HCT116 (cell line): ENCODE measurements at regions not wholly inside any gene's neighbourhood (a gene's known extent, or its start where the extent isn't known, plus 50 kb on each side); places are given as distances from the start of the nearest gene placed in this dataset.

Experiments
- ATAC-seq: fragments of 200-7000 bp; cut with Tn5 transposase; 2 replicates; pipeline ENCODE4 v1.9.1; 2020; ENCODE audit warnings: mild to moderate bottlenecking, moderate library complexity
- BruUV-seq: library from RNA; stranded (reverse); fragments of 400-500 nt; replicated peaks from 2 replicates; lab custom pipeline; 2021; lab: Mats Ljungman, UMichigan
- CTCF ChIA-PET: fragments of 300-600 bp; sonication (Branson Sonifier 250); formaldehyde crosslinking; loops from one replicate; lab custom pipeline; 2021; ENCODE audit warnings: antibody characterized with exemption; lab: Charles Lee
- POLR2A ChIA-PET: fragments of 300-600, 350-600 bp; sonication (Branson Sonifier 250); formaldehyde crosslinking; loops from one replicate; lab custom pipeline; 2021; ENCODE audit warnings: antibody characterized with exemption; lab: Charles Lee
- RAD21 ChIA-PET, 2 experiments: fragments of 300-600 bp; sonication (Branson Sonifier 250); formaldehyde crosslinking; loops; one replicate each; lab custom pipeline; 2023; ENCODE audit warnings: low total read pairs in 2 of 2; ENCODE audit not compliant: uncharacterized antibody in 2 of 2, unreplicated experiment in 2 of 2, low non-redundant PET in 1 of 2; lab: Charles Lee
- DNase-seq: peaks from one replicate; pipeline ENCODE4 v3.0.0-alpha.2; 2010; ENCODE audit warnings: low read depth, low spot score
- H2AFZ ChIP-seq: fragments of 200-600 bp; shearing (Covaris generic), sonication (generic); 2 replicates; pipeline ENCODE4 v1.6.1; 2017; ENCODE audit warnings: low read depth, mixed run types, mixed read lengths, antibody characterized with exemption, low read length; ENCODE audit not compliant: poor library complexity, severe bottlenecking
- H3K27ac ChIP-seq: 2 replicates; pipeline ENCODE4 v1.5.1; 2012; ENCODE audit warnings: low read depth, low read length
- H3K27me3 ChIP-seq: fragments of 200-600 bp; sonication (generic); 2 replicates; pipeline ENCODE4 v1.6.1; 2016; ENCODE audit warnings: mixed run types, low read length, mixed read lengths; ENCODE audit not compliant: insufficient read depth
- H3K36me3 ChIP-seq, 2 experiments: fragments of 200-500 bp in 1 of 2; fragments of 200-600 bp in 1 of 2; sonication (Bioruptor generic) in 1 of 2; sonication (generic) in 1 of 2; 2 replicates each; pipeline versions ENCODE4 v1.5.1 to v1.6.1; 2014 to 2016; ENCODE audit warnings: low read length in 2 of 2, inconsistent platforms in 1 of 2, mixed read lengths in 1 of 2, mixed run types in 1 of 2; ENCODE audit not compliant: insufficient read depth in 2 of 2, control insufficient read depth in 1 of 2
- H3K4me1 ChIP-seq, 2 experiments: fragments of 200-600 bp in 1 of 2; sonication (generic) in 1 of 2; 2 replicates each; pipeline versions ENCODE4 v1.5.1 to v1.6.1; 2012 to 2017; ENCODE audit warnings: low read length in 2 of 2, inconsistent platforms in 1 of 2, mild to moderate bottlenecking in 1 of 2, mixed read lengths in 1 of 2, mixed run types in 1 of 2, moderate library complexity in 1 of 2; ENCODE audit not compliant: insufficient read depth in 2 of 2, control insufficient read depth in 1 of 2
- H3K4me2 ChIP-seq: fragments of 200-600 bp; sonication (generic); 2 replicates; pipeline ENCODE4 v1.6.1; 2017; ENCODE audit warnings: mixed run types, low read length, mixed read lengths
- H3K4me3 ChIP-seq, 2 experiments: fragments of 200-600 bp in 1 of 2; sonication (generic) in 1 of 2; replicated peaks in 1 of 2; 2 replicates each; pipeline ENCODE4 v1.5.1; 2011 to 2016; ENCODE audit warnings: low read length in 2 of 2, control low read depth in 1 of 2, low read depth in 1 of 2, mild to moderate bottlenecking in 1 of 2, mixed read lengths in 1 of 2, mixed run types in 1 of 2
- H3K79me2 ChIP-seq: fragments of 200-600 bp; sonication (generic); 2 replicates; pipeline ENCODE4 v1.6.1; 2017; ENCODE audit warnings: mild to moderate bottlenecking, mixed run types, low read length, moderate library complexity, mixed read lengths; ENCODE audit not compliant: insufficient read depth
- H3K9ac ChIP-seq: fragments of 200-600 bp; sonication (generic); 2 replicates; pipeline ENCODE4 v1.6.1; 2016; ENCODE audit warnings: low read length, mixed read lengths
- H3K9me2 ChIP-seq: fragments of 200-600 bp; sonication (generic), shearing (Covaris generic); 2 replicates; pipeline ENCODE4 v1.6.1; 2017; ENCODE audit warnings: mixed run types, mild to moderate bottlenecking, moderate library complexity; ENCODE audit not compliant: insufficient read depth
- H3K9me3 ChIP-seq, 2 experiments: fragments of 200-500 bp in 1 of 2; fragments of 200-600 bp in 1 of 2; sonication (Bioruptor generic) in 1 of 2; sonication (generic) in 1 of 2; 2 replicates each; pipeline ENCODE4 v1.6.1; 2014 to 2017; ENCODE audit warnings: low read length in 2 of 2, mixed read lengths in 2 of 2, inconsistent platforms in 1 of 2, low read depth in 1 of 2, mild to moderate bottlenecking in 1 of 2, mixed run types in 1 of 2, moderate library complexity in 1 of 2; ENCODE audit not compliant: control insufficient read depth in 1 of 2, insufficient read depth in 1 of 2
- H4K20me1 ChIP-seq: fragments of 200-600 bp; sonication (generic), shearing (Covaris generic); 2 replicates; pipeline ENCODE4 v1.6.1; 2017; ENCODE audit warnings: mixed run types, mild to moderate bottlenecking, moderate library complexity; ENCODE audit not compliant: insufficient read depth
- ATF3 ChIP-seq: IDR thresholded peaks from 2 replicates; pipeline ENCODE4 v1.6.1; 2012
- CTCF ChIP-seq, 3 experiments: fragments of 200-600 bp in 1 of 3; sonication (generic) in 1 of 3; IDR thresholded peaks in 2 of 3; conservative IDR thresholded peaks in 1 of 3; 2 replicates each; pipeline ENCODE4 v1.5.1; 2012 to 2017; ENCODE audit warnings: low read depth in 2 of 3, low read length in 2 of 3, antibody characterized with exemption in 1 of 3, borderline replicate concordance in 1 of 3, control low read depth in 1 of 3, mild to moderate bottlenecking in 1 of 3, mixed read lengths in 1 of 3, mixed run types in 1 of 3, moderate library complexity in 1 of 3; ENCODE audit not compliant: insufficient read depth in 1 of 3
- EZH2phosphoT487 ChIP-seq: fragments of 200-600 bp; IDR thresholded peaks from 2 replicates; pipeline ENCODE4 v1.6.1; 2018; ENCODE audit warnings: antibody characterized with exemption, borderline replicate concordance
- FOSL1 ChIP-seq: IDR thresholded peaks from 2 replicates; pipeline ENCODE4 v1.6.1; 2012; ENCODE audit warnings: low read depth
- SIN3A ChIP-seq: IDR thresholded peaks from 2 replicates; pipeline ENCODE4 v1.6.1; 2012; ENCODE audit warnings: low read depth
- SP1 ChIP-seq: IDR thresholded peaks from 2 replicates; pipeline ENCODE4 v1.6.1; 2012; ENCODE audit warnings: low read depth
- SRF ChIP-seq: IDR thresholded peaks from 2 replicates; pipeline ENCODE4 v1.6.1; 2012; ENCODE audit warnings: low read depth
- YY1 ChIP-seq: IDR thresholded peaks from 2 replicates; pipeline ENCODE4 v1.6.1; 2011; ENCODE audit warnings: low read length, low read depth, moderate library complexity, mild to moderate bottlenecking; ENCODE audit not compliant: insufficient replicate concordance; ENCODE audit errors: extremely low read depth
- ZNF274 ChIP-seq: fragments of 200-500 bp; sonication (Bioruptor generic); IDR thresholded peaks from 2 replicates; pipeline ENCODE4 v1.6.1; 2014; ENCODE audit warnings: mild to moderate bottlenecking, low read depth, low read length, inconsistent platforms
- intact Hi-C: fragments of 100-400 bp; cut with micrococcal nuclease; formaldehyde crosslinking; loops from 2 replicates; pipeline ENCODE4 v1.10.0; 2022

- Histone ChIP-seq H3K27me3 (no peaks in the 10 kb centered on the region), H4K20me1 (no peaks in the 10 kb centered on the region), H3K4me2 (no peak overlapping the region), H3K36me3 (no peaks in the 10 kb centered on the region), H3K9me2 (no peaks in the 10 kb centered on the region), H2AFZ (no peak overlapping the region), H3K4me3 (no peak overlapping the region), H3K9ac (no peak overlapping the region), H3K79me2 (no peaks in the 10 kb centered on the region), H3K9me3 (peaks cover 2 to 8% of the 10 kb centered on the region in 2 experiments; a peak in 2 of 4 replicates), H3K27ac (no peak overlapping the region), H3K4me1 (no peaks in the 10 kb centered on the region)
- CTCF ChIA-PET = no interaction called here
- POLR2A ChIA-PET = no interaction called here
- intact Hi-C loops = no loop called here
- no TSS peak for BruUV-seq
- no peak for TF ChIP-seq YY1
- no peak for TF ChIP-seq EZH2phosphoT487
- no peak for TF ChIP-seq ZNF274
- TF ChIP-seq CTCF (IDR thresholded peaks at IDR 0.05 in 2 of 3, conservative IDR thresholded peaks at IDR 0.05 in 1 of 3; ENCODE audit: borderline replicate concordance in 1 of 3, insufficient read depth in 1 of 3, low read depth in 2 of 3, low read length in 2 of 3) = no peak
- TF ChIP-seq SRF = no peak
- no peak for TF ChIP-seq SP1
- TF ChIP-seq FOSL1 = no peak
- no peak for TF ChIP-seq ATF3
- ATAC-seq (no peak), DNase-seq (no peak)
- RAD21 ChIA-PET = no interaction called here
Observed at GRCh38 chr11:93256623-93257022, 58.8 kb upstream of the SLC36A4 start.

- DNase-seq (no peak), ATAC-seq (no peak)
- ChIA-PET POLR2A (no interaction called here), RAD21 (no interaction called here), CTCF (no interaction called here)
- Histone ChIP-seq H2AFZ (no peak overlapping the region), H3K9me2 (no peaks in the 10 kb centered on the region), H3K4me2 (no peak overlapping the region), H3K27ac (no peak overlapping the region), H3K9ac (no peak overlapping the region), H3K27me3 (0 out of 2 replicates have a peak, but pooled peaks cover 3% of the 10 kb centered on the region), H3K4me1 (no peaks in the 10 kb centered on the region), H3K36me3 (no peaks in the 10 kb centered on the region), H3K9me3 (no peaks in the 10 kb centered on the region), H4K20me1 (no peaks in the 10 kb centered on the region), H3K4me3 (no peak overlapping the region), H3K79me2 (no peaks in the 10 kb centered on the region)
- intact Hi-C loops = no loop called here
- no TSS peak for BruUV-seq
- TF ChIP-seq SIN3A = no peak
Observed at GRCh38 chr11:93267383-93267782, 63.2 kb upstream of the DEUP1 start.
